Stomach (tissue), 4 donors: ENCODE measurements at regions not wholly inside any gene's neighbourhood (a gene's known extent, or its start where the extent isn't known, plus 50 kb on each side); places are given as distances from the start of the nearest gene placed in this dataset.

Experiments
- CTCF ChIP-seq, 7 experiments: fragments of 450-650 bp in 4 of 7; fragments of 200-600 bp in 3 of 7; sonication (generic) in 3 of 7; IDR thresholded peaks; one replicate each; pipeline ENCODE4 v1.5.1; 2016 to 2019; ENCODE audit warnings: antibody characterized with exemption in 7 of 7, control low read depth in 2 of 7, mild to moderate bottlenecking in 1 of 7
- POLR2A ChIP-seq, 4 donors: fragments of 450-650 bp; IDR thresholded peaks; one replicate each; pipeline ENCODE4 v1.6.1; 2016; ENCODE audit warnings: antibody characterized with exemption in 4 of 4, control low read depth in 2 of 4, mild to moderate bottlenecking in 1 of 4, moderate library complexity in 1 of 4

- TF ChIP-seq CTCF (IDR thresholded peaks at IDR 0.05), result no peak
- TF ChIP-seq POLR2A (IDR thresholded peaks at IDR 0.05), result no peak
Measured at GRCh38 chr11:127472505-127472904, 471.9 kb upstream of the KIRREL3 start.
